ENCODE measurements at regions not wholly inside any gene's neighbourhood (a gene's known extent, or its start where the extent isn't known, plus 50 kb on each side); places are given as distances from the start of the nearest gene placed in this dataset.
"Not testable (repeated sequence)": the region's sequence is repeated elsewhere in the genome, so short reads cannot be mapped to it uniquely, and the experiment has no call there.

DNA sequence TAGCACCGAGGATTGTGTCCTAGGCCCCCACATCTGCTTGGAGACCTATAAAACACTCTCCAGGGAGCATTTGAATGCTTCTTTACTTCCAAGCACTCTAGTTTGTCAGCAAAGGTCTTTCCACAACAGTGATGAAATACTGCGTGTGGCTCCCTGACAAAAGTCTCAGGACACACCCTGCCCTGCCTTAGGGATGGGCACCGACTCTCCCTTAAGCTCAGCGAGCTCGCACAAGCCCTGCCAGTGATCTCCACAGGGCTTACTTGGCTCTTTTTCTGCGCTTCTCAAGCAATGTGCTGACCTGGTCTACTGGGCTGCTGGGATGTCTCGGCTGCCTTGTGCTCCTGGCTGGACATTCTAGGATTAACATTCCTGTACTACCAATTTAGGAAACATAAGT is 84.3 kb upstream of the MPP7 start:
- DNase-seq (ENCODE audit: low read depth in 2 of 2, low spot score in 1 of 2), result no peak

DNA sequence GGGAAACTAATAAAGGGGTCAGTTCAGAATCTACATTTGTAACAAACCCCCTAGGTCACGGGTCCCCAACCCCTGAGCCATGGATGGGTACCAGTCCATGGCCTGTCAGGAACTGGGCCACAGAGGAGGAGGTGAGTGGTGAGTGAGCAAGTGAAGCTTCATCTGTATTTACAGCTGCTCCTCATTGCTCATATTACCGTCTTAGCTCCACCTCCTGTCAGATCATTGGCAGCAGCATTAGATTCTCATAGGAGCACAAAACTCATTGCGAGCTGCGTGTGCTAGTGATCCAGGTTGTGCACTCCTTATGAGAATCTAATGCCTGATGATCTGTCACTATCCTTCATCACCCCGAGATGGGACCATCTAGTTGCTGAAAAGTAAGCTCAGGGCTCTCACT is 88.4 kb upstream of the MPP7 start:
- no peak for DNase-seq (ENCODE audit: low read depth in 2 of 2, low spot score in 1 of 2)

- DNase-seq (ENCODE audit: low read depth in 2 of 2, low spot score in 1 of 2), result peak; percentile 27 to 32
Measured at GRCh38 chr10:28393956-28394568, 91.2 kb upstream of the MPP7 start.

- no peak for DNase-seq (ENCODE audit: low read depth in 2 of 2, low spot score in 1 of 2)
Measured at GRCh38 chr10:28396331-28396730, 93.5 kb upstream of the MPP7 start.

DNA sequence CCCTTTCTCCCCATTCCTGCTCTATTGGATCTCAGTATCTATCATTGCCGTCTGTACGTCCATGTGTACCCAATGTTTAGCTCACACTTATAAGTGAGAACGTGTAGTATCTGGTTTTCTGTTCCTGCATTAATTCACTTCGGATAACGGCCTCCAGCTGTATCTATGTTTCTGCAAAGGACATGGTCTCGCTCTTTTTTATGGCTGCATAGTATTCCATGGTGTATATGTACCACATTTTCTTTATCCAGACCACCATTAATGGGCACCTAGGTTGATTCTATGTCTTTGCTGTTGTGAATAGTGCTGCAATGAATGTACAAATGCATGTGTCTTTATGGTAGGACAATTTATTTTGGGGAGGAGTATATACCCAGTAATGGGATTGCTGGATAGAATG is 94.4 kb upstream of the MPP7 start:
- no peak for DNase-seq (ENCODE audit: low read depth in 2 of 2, low spot score in 1 of 2)

DNA sequence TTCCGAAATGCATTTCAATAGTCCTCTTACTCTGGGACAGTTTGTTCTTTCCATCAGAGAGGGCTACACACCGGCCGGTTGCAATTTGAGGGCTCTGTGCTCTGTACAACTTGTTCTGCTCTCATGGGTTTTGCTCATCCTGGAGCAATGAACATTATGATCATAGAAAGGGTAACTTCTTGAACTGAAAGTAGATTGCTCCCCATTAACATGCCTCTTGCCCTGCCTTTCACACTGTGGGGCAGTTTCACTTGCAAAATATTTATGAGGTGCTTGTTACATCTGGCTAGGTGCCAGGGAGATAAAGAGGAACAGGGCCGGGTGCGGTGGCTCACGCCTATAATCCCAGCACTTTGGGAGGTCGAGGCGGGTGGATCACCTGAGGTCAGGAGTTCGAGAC is 97.3 kb upstream of the MPP7 start:
- DNase-seq (ENCODE audit: low read depth in 2 of 2, low spot score in 1 of 2), result no peak

- no peak for DNase-seq (ENCODE audit: low read depth in 2 of 2, low spot score in 1 of 2)
Measured at GRCh38 chr10:28400681-28401080, 97.8 kb upstream of the MPP7 start.

GRCh38 chr10:28402611-28403073 is 99.8 kb upstream of the MPP7 start:
- DNase-seq (ENCODE audit: low read depth in 2 of 2, low spot score in 1 of 2), result not testable (repeated sequence)

GRCh38 chr10:28403090-28403489 is 100.2 kb upstream of the MPP7 start:
- DNase-seq (ENCODE audit: low read depth in 2 of 2, low spot score in 1 of 2), result no peak

GRCh38 chr10:28408237-28408777 is 105.4 kb upstream of the MPP7 start:
- DNase-seq (ENCODE audit: low read depth in 2 of 2, low spot score in 1 of 2), result no peak

DNA sequence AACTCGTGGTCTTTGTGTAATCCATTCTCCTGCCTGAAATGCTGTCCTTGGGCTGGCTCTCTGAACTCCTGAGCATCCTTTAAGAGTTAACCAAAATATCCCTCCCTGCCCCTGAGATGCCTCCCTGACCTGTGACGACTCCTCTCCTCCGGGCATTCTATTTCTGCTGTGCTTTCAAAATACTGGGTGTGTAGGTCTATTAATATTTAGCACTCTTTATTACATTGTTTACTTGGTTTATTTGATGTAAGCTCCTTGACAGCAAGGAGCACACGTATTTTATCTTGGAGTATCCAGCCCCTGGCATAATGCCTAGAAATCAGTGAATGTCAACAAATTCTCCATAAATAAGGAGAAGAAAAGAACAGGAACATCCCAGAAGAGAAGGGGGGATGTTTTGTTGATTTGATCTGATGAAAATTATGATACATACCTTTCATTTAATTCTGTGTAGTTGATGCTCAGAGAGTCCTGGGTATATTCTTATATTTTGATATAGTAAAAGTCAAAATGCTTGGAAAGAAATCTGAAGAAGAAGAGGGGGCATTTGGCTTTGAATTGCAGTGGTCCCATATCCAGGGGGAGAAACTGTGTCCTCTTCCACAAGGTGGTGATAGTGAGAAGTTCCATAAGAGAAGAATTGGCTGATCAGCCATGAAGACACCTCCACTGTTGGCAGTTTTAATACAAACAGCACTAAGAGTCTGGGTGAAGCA is 107.7 kb upstream of the MPP7 start:
- no peak for DNase-seq (ENCODE audit: low read depth in 2 of 2, low spot score in 1 of 2)

DNA sequence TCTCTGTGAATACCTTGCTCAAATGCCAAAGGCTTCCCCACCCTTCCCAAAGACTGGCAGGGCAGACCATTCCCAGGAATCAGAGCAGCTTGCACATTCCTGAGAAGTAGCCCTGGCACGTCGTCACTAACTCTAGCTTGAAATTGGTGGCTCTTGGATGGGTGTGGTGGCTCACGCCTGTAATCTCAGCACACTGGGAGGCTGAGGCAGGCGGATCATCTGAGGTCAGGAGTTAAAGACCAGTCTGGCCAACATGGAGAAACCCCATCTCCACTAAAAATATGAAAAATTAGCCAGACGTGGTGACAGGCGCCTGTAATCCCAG is 108.2 kb upstream of the MPP7 start:
- no peak for DNase-seq (ENCODE audit: low read depth in 2 of 2, low spot score in 1 of 2)

- DNase-seq (ENCODE audit: low read depth in 2 of 2, low spot score in 1 of 2), result no peak
Measured at GRCh38 chr10:28411648-28412047, 108.8 kb upstream of the MPP7 start.

- no peak for DNase-seq (ENCODE audit: low read depth in 2 of 2, low spot score in 1 of 2)
Measured at GRCh38 chr10:28418069-28418468, 114.8 kb upstream of the WAC start.

DNA sequence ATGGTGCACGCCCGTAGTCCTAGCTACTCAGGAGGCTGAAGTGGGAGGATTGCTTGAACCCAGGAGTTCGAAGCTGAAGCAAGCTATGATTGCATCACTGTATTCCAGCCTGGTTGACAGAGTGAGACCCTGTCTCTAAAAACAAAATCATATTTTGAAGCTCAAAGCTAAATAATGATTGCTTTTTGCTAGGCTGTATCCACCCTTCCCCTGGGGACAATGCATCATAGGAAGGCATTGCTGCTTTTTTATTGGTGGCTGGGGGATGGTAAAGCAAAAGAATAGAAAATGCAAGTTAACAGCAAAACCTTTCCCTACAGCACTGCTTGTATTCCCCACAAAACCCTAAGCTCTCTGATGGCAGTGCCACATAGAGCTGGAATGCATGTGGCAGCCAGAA is 107.5 kb upstream of the WAC start:
- DNase-seq (ENCODE audit: low read depth in 2 of 2, low spot score in 1 of 2), result no peak

- DNase-seq (ENCODE audit: low read depth in 2 of 2, low spot score in 1 of 2), result no peak
Measured at GRCh38 chr10:28426392-28427159, 106.3 kb upstream of the WAC start.

DNA sequence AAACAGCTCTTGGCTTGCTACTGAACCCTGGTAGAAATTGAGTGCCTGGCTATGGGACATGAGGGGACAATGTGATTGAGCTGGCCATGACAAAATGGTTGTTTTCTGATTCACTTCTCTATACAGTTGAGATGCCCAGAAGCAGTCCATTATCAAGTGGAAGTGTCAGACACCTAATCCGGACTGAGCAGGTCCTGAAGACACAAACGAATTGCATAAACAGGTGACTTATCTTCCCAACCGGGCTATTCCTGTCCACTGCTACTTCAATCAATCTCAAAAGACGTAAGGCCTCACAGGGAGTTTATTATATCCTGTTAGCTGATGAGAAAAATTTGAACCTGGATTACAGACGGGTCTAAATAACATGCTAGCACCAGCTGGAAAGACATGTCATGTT is 105.5 kb upstream of the WAC start:
- no peak for DNase-seq (ENCODE audit: low read depth in 2 of 2, low spot score in 1 of 2)

- DNase-seq (ENCODE audit: low read depth in 2 of 2, low spot score in 1 of 2), result no peak
Measured at GRCh38 chr10:28429045-28429444, 103.9 kb upstream of the WAC start.

DNA sequence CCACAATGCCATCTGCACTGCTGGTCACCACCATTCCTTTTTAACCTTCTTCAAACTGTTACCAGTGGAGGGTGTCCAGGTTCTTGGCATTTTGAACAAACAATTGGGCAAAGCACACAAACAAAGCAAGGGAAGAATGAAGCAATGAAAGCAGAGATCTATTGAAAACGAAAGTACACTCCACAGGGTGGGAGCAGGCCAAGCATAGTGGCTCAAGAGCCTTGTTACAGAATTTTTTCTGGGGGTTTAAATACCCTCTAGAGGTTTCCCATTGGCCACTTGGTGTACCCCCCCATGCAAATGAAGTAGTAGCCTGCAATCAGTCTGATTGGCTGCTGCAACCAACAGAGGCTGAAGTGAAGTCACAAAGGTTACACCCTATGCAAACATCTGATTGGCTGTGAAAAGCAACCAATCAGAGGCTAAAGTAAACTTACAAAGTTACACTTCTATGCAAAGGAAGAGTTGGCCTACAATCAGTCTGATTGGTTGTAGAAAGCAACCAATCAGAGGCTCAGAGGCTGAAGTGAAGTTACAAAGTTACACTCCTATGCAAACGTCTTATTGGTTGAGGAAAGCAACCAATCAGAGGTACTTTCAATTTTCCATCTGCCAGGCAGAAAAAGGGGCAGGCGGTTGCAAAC is 103.2 kb upstream of the WAC start:
- DNase-seq (ENCODE audit: low read depth in 2 of 2, low spot score in 1 of 2), result no peak

- no peak for DNase-seq (ENCODE audit: low read depth in 2 of 2, low spot score in 1 of 2)
Measured at GRCh38 chr10:28431139-28431538, 101.8 kb upstream of the WAC start.

GRCh38 chr10:28432210-28432676 is 100.7 kb upstream of the WAC start:
- peak in 1 of 2 donors; percentile 1 for DNase-seq (ENCODE audit: low read depth in 2 of 2, low spot score in 1 of 2)
